CD4-positive, alpha-beta T cell (primary cell): ENCODE measurements at regions not wholly inside any gene's neighbourhood (a gene's known extent, or its start where the extent isn't known, plus 50 kb on each side); places are given as distances from the start of the nearest gene placed in this dataset.

Experiments used
- ATAC-seq: fragments of 200-7000 bp; cut with Tn5 transposase; one replicate; pipeline ENCODE4 v1.10.0; 2022; ENCODE audit warnings: mild to moderate bottlenecking; ENCODE audit not compliant: poor library complexity
- CTCF ChIA-PET: fragments of 350-600 bp; sonication (Branson Sonifier 250); formaldehyde crosslinking; loops from one replicate; lab custom pipeline; 2021; ENCODE audit warnings: antibody characterized with exemption, inconsistent platforms; lab: Charles Lee
- POLR2A ChIA-PET: fragments of 350-600 bp; sonication (Branson Sonifier 250); formaldehyde crosslinking; loops from one replicate; lab custom pipeline; 2021; ENCODE audit warnings: antibody characterized with exemption, inconsistent platforms; lab: Charles Lee
- DNase-seq, 14 experiments: peaks; one replicate each; pipeline ENCODE4 v3.0.0-alpha.2; 2013 to 2020; ENCODE audit warnings: mixed read lengths in 2 of 14
- H3K27ac ChIP-seq, 2 donors: one replicate each; pipeline versions ENCODE4 v1.5.1 to v1.7.0; 2013; ENCODE audit warnings: low read length in 2 of 2, low read depth in 1 of 2, mild to moderate bottlenecking in 1 of 2
- H3K27me3 ChIP-seq, 2 experiments: 1 replicate in 1 of 2; 2 replicates in 1 of 2; pipeline versions ENCODE4 v1.6.1 to v1.7.0; 2013; ENCODE audit warnings: low read length in 2 of 2, control low read depth in 1 of 2, mild to moderate bottlenecking in 1 of 2, moderate library complexity in 1 of 2; ENCODE audit not compliant: insufficient read depth in 2 of 2, control insufficient read depth in 1 of 2
- H3K36me3 ChIP-seq: one replicate; pipeline ENCODE4 v1.6.1; 2013; ENCODE audit warnings: low read length, control low read depth; ENCODE audit not compliant: insufficient read depth
- H3K4me1 ChIP-seq: one replicate; pipeline ENCODE4 v1.6.1; 2013; ENCODE audit warnings: low read length, control low read depth; ENCODE audit not compliant: insufficient read depth
- H3K4me3 ChIP-seq: one replicate; pipeline ENCODE4 v1.5.1; 2013; ENCODE audit warnings: mild to moderate bottlenecking, low read length, moderate library complexity
- H3K9me3 ChIP-seq, 2 experiments: 1 replicate in 1 of 2; 2 replicates in 1 of 2; pipeline versions ENCODE4 v1.6.1 to v1.7.0; 2013; ENCODE audit warnings: low read length in 2 of 2, mild to moderate bottlenecking in 2 of 2, control low read depth in 1 of 2, moderate library complexity in 1 of 2; ENCODE audit not compliant: control insufficient read depth in 1 of 2, insufficient read depth in 1 of 2
- H3K27ac Mint-ChIP-seq: one replicate; pipeline ENCODE4 v1.8.0; 2020; ENCODE audit warnings: mixed read lengths
- H3K27me3 Mint-ChIP-seq: one replicate; pipeline ENCODE4 v1.8.0; 2021; ENCODE audit warnings: mixed read lengths
- H3K36me3 Mint-ChIP-seq: one replicate; pipeline ENCODE4 v1.8.0; 2021; ENCODE audit warnings: low read depth, mixed read lengths
- H3K4me1 Mint-ChIP-seq: one replicate; pipeline ENCODE4 v1.8.0; 2021; ENCODE audit warnings: low read depth, mixed read lengths
- H3K4me3 Mint-ChIP-seq: one replicate; pipeline ENCODE4 v1.8.0; 2020; ENCODE audit warnings: mild to moderate bottlenecking, mixed read lengths
- H3K9me3 Mint-ChIP-seq: one replicate; pipeline ENCODE4 v1.8.0; 2020; ENCODE audit warnings: mixed read lengths
- intact Hi-C, 2 experiments: fragments of 100-400 bp; cut with DNase I in 1 of 2; cut with micrococcal nuclease in 1 of 2; formaldehyde crosslinking; loops; one replicate each; pipeline versions ENCODE4 v1.15.1 to v1.9.0; 2023 to 2025; cut with DNase I, micrococcal nuclease
- TF ChIP-seq, protein P1 (sequence below): fragments of 200-600 bp; IDR thresholded peaks from one replicate; pipeline ENCODE4 v1.8.0; 2022; ENCODE audit warnings: antibody characterized with exemption, mild to moderate bottlenecking

DNA sequence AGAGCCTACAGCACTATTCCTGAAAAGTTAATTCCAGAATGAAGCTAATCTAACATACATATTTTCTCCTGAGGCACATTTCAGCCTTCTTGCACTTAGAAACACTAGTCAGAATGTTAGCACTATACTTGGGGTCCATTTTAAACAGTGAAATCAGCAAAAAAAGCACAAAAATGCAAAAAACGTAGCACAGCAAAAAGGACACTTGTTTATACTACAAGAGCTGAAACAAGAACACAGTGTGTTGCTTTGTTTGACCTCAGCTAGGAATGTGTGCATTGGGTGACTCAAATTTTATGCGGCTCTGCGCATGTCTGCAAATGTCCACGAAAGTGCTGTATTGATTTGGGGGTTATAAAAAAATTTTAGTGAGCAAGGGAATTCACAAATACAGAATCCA lies 226.2 kb downstream of the KCNRG start:
- H3K4me1 Mint-ChIP-seq: peaks cover 25% of the 10 kb centered on the region
- no peaks in the 10 kb centered on the region for H3K27me3 ChIP-seq
- ChIA-PET POLR2A (no interaction called here), CTCF (no interaction called here)
- no peaks in the 10 kb centered on the region for H3K9me3 ChIP-seq
- H3K4me3 ChIP-seq: no peak overlapping the region
- H3K27ac ChIP-seq: no peak overlapping the region
- H3K27me3 Mint-ChIP-seq: no peaks in the 10 kb centered on the region
- no peaks in the 10 kb centered on the region for H3K36me3 ChIP-seq
- H3K4me3 Mint-ChIP-seq: no peak overlapping the region
- ATAC-seq: no peak
- H3K27ac Mint-ChIP-seq: no peak overlapping the region
- TF ChIP-seq, protein P1, sequence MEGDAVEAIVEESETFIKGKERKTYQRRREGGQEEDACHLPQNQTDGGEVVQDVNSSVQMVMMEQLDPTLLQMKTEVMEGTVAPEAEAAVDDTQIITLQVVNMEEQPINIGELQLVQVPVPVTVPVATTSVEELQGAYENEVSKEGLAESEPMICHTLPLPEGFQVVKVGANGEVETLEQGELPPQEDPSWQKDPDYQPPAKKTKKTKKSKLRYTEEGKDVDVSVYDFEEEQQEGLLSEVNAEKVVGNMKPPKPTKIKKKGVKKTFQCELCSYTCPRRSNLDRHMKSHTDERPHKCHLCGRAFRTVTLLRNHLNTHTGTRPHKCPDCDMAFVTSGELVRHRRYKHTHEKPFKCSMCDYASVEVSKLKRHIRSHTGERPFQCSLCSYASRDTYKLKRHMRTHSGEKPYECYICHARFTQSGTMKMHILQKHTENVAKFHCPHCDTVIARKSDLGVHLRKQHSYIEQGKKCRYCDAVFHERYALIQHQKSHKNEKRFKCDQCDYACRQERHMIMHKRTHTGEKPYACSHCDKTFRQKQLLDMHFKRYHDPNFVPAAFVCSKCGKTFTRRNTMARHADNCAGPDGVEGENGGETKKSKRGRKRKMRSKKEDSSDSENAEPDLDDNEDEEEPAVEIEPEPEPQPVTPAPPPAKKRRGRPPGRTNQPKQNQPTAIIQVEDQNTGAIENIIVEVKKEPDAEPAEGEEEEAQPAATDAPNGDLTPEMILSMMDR: no peak
- no peaks in the 10 kb centered on the region for H3K36me3 Mint-ChIP-seq
- no peaks in the 10 kb centered on the region for H3K9me3 Mint-ChIP-seq
- H3K4me1 ChIP-seq: peaks cover 20% of the 10 kb centered on the region
- intact Hi-C loops: no loop called here
- DNase-seq: no peak

DNA sequence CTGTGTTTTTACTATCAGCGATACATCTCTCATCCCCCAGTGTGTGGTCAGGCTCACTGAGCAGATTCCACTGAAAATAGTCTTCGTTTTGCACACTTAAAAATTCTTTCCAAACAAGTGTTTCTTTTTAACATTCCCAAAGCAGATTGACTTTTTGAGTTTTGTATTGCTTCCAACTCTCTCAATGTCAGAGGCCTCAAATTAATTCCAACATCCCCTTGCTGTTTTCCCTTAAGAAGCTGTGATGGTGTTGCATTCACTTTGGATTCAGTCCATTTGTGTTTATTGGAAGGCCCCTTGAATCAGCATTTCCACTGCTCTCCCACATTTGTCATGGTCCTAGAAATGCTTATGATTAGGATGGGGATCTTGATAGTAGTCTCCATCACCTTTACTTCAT lies 228.7 kb downstream of the KCNRG start:
- no peaks in the 10 kb centered on the region for H3K27me3 ChIP-seq
- Mint-ChIP-seq H3K27me3 (no peaks in the 10 kb centered on the region), H3K4me1 (peaks cover 13% of the 10 kb centered on the region), H3K9me3 (no peaks in the 10 kb centered on the region), H3K36me3 (no peaks in the 10 kb centered on the region), H3K27ac (no peak overlapping the region), H3K4me3 (no peak overlapping the region)
- no peak for ATAC-seq
- intact Hi-C loops: no loop called here
- DNase-seq: no peak
- H3K9me3 ChIP-seq: no peaks in the 10 kb centered on the region
- ChIA-PET POLR2A (no interaction called here), CTCF (no interaction called here)
- TF ChIP-seq, protein P1: no peak
- peaks cover 20% of the 10 kb centered on the region for H3K4me1 ChIP-seq
- H3K36me3 ChIP-seq: no peaks in the 10 kb centered on the region
- no peak overlapping the region for H3K27ac ChIP-seq
- H3K4me3 ChIP-seq: no peak overlapping the region

DNA sequence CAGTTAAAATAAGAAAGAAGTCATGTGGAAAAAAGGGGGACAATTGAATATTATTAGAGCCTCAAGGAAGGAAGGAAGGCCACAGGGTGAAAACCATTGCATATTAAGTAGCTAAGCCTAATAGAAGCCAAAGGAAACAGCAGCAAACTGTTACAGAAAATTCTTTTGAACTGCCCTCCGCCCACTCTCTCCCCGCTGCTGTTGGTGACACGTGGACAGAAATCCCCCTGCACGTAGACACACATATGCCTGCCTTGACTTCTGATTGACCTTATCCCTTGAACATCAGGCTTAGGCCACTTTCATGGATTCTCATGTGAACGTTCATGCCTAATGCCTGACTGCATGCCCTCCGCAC lies 229.1 kb downstream of the KCNRG start:
- no peaks in the 10 kb centered on the region for H3K27me3 Mint-ChIP-seq
- no peaks in the 10 kb centered on the region for H3K9me3 Mint-ChIP-seq
- H3K4me1 ChIP-seq: peaks cover 24% of the 10 kb centered on the region
- ATAC-seq (no peak), DNase-seq (no peak)
- intact Hi-C loops: no loop called here
- H3K9me3 ChIP-seq: no peaks in the 10 kb centered on the region
- H3K27ac ChIP-seq: no peak overlapping the region
- POLR2A ChIA-PET: no interaction called here
- no peaks in the 10 kb centered on the region for H3K36me3 ChIP-seq
- no peak overlapping the region for H3K27ac Mint-ChIP-seq
- CTCF ChIA-PET: interaction anchor here (1.1 kb wide), 1 partner anchor 247 kb away, joined by 3 read pairs; no protein-coding TSS in a partner anchor
- H3K4me1 Mint-ChIP-seq: peaks cover 16% of the 10 kb centered on the region
- H3K4me3 Mint-ChIP-seq: no peak overlapping the region
- TF ChIP-seq, protein P1: no peak
- no peaks in the 10 kb centered on the region for H3K36me3 Mint-ChIP-seq
- H3K27me3 ChIP-seq: no peaks in the 10 kb centered on the region
- no peak overlapping the region for H3K4me3 ChIP-seq
